ENCODE measurements at regions not wholly inside any gene's neighbourhood (a gene's known extent, or its start where the extent isn't known, plus 50 kb on each side); places are given as distances from the start of the nearest gene placed in this dataset. TPM values are rescaled to one million over a fixed set of nuclear protein-coding genes. Genes with fewer than 3 reads are reported as not detected.

DNA sequence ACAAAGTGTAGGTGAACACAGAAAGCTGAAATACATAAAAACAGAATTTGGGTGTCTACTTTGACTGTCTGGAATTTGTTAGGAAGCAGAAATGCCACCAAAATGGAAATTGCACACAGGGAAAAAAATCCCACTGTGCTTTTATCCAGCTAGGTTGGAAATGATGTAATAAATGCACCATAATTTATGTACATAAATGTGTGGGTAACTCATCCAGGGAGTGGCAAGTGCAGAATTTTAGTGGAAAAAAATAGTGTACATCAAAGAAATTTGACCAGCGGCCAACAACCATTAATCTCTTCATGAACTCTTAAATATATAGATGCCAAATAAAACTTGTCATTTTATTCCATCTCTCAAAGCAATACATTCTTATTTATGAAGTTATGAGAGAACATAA, 105.6 kb downstream of the LLPH start:
- no peak for TF ChIP-seq CTCF (conservative IDR thresholded peaks at IDR 0.05)
- no peak overlapping the region for H3K27ac ChIP-seq (ENCODE audit: low read depth, low read length)
- no peak for DNase-seq
- no peaks in the 10 kb centered on the region for H3K4me1 ChIP-seq (ENCODE audit: control insufficient read depth, insufficient read depth, low read length)
- H3K36me3 ChIP-seq (ENCODE audit: control insufficient read depth, insufficient read depth, low read length), result no peaks in the 10 kb centered on the region
- Mint-ChIP-seq H3K4me3 (no peak overlapping the region), H3K27me3 (ENCODE audit: insufficient read depth) (no peaks in the 10 kb centered on the region), H3K36me3 (ENCODE audit: low read depth) (no peaks in the 10 kb centered on the region), H3K27ac (no peak overlapping the region), H3K9me3 (peaks cover 1% of the 10 kb centered on the region), H3K4me1 (no peaks in the 10 kb centered on the region)
- no peak overlapping the region for H3K9ac ChIP-seq (ENCODE audit: extremely low read depth, low read length, poor library complexity, severe bottlenecking)
- H3K9me3 ChIP-seq (ENCODE audit: control insufficient read depth, low read length), result no peaks in the 10 kb centered on the region
- no peaks in the 10 kb centered on the region for H3K27me3 ChIP-seq (ENCODE audit: control insufficient read depth, insufficient read depth, low read length, poor library complexity, severe bottlenecking)
- H3K4me3 ChIP-seq (ENCODE audit: low read length), result no peak overlapping the region
- WGBS, 2 experiments (ENCODE audit: insufficient coverage in 1 of 2, insufficient read length in 1 of 2), result 86% methylated on average over 1 of the region's 1 CpG; no CpG with 5 or more reads in 1 of the 2 experiments

DNA sequence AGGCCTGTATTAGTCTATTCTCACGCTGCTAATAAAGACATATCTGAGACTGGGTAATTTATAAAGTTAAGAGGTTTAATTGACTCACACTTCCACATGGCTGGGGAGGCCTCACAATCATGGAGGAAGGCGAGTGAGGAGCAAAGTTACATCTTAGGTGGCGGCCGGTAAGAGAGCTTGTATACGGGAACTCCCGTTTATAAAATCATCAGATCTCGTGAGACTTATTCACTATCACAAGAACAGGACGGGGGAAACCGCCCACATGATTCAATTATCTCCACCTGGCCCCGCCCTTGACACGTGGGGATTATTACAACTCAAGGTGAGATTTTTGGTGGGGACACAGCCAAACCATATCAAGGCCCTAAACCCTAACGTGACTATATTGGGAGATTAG, 110.1 kb downstream of the LLPH start:
- no peak for TF ChIP-seq CTCF (conservative IDR thresholded peaks at IDR 0.05)
- H3K4me3 ChIP-seq (ENCODE audit: low read length), result no peak overlapping the region
- H3K27ac ChIP-seq (ENCODE audit: low read depth, low read length), result no peak overlapping the region
- Mint-ChIP-seq H3K9me3 (peaks cover 1% of the 10 kb centered on the region), H3K27ac (no peak overlapping the region), H3K27me3 (ENCODE audit: insufficient read depth) (no peaks in the 10 kb centered on the region), H3K4me3 (no peak overlapping the region), H3K4me1 (no peaks in the 10 kb centered on the region), H3K36me3 (ENCODE audit: low read depth) (no peaks in the 10 kb centered on the region)
- H3K9ac ChIP-seq (ENCODE audit: extremely low read depth, low read length, poor library complexity, severe bottlenecking), result no peak overlapping the region
- no peaks in the 10 kb centered on the region for H3K4me1 ChIP-seq (ENCODE audit: control insufficient read depth, insufficient read depth, low read length)
- no peak for DNase-seq
- H3K36me3 ChIP-seq (ENCODE audit: control insufficient read depth, insufficient read depth, low read length), result no peaks in the 10 kb centered on the region
- H3K27me3 ChIP-seq (ENCODE audit: control insufficient read depth, insufficient read depth, low read length, poor library complexity, severe bottlenecking), result no peaks in the 10 kb centered on the region
- H3K9me3 ChIP-seq (ENCODE audit: control insufficient read depth, low read length), result no peaks in the 10 kb centered on the region
- WGBS, 2 experiments (ENCODE audit: insufficient coverage in 1 of 2, insufficient read length in 1 of 2), result 93 to 98% methylated on average over 5 to 12 of the region's 12 CpGs

DNA sequence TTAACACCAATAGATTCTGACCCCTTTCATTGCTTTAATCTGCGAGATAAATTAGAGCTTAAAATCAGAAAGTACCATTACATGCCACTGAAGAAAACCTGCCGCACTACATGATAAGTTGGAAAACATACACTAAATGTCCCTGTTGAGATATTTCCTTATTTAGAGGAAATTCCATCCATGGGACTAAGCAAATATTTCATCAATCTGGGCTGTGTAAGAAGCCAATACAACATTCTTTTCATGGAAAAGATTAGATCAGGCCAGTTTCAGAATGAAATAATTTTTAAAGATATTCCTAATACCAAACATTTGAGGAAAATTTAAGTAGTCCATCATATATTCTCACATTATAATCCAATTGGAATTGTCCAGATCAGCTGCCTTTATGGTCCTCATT, 112.8 kb downstream of the LLPH start:
- Histone ChIP-seq H3K27me3 (ENCODE audit: control insufficient read depth, insufficient read depth, low read length, poor library complexity, severe bottlenecking) (no peaks in the 10 kb centered on the region), H3K9me3 (ENCODE audit: control insufficient read depth, low read length) (no peaks in the 10 kb centered on the region), H3K36me3 (ENCODE audit: control insufficient read depth, insufficient read depth, low read length) (no peaks in the 10 kb centered on the region), H3K27ac (ENCODE audit: low read depth, low read length) (no peak overlapping the region), H3K4me1 (ENCODE audit: control insufficient read depth, insufficient read depth, low read length) (no peaks in the 10 kb centered on the region), H3K4me3 (ENCODE audit: low read length) (no peak overlapping the region), H3K9ac (ENCODE audit: extremely low read depth, low read length, poor library complexity, severe bottlenecking) (no peak overlapping the region)
- no peaks in the 10 kb centered on the region for H3K36me3 Mint-ChIP-seq (ENCODE audit: low read depth)
- H3K27ac Mint-ChIP-seq, result no peak overlapping the region
- DNase-seq, result no peak
- H3K4me3 Mint-ChIP-seq, result no peak overlapping the region
- H3K9me3 Mint-ChIP-seq, result peaks cover 1% of the 10 kb centered on the region
- H3K27me3 Mint-ChIP-seq (ENCODE audit: insufficient read depth), result no peaks in the 10 kb centered on the region
- no peak for TF ChIP-seq CTCF (conservative IDR thresholded peaks at IDR 0.05)
- H3K4me1 Mint-ChIP-seq, result peaks cover 4% of the 10 kb centered on the region
- WGBS, 2 experiments (ENCODE audit: insufficient coverage in 1 of 2, insufficient read length in 1 of 2), result 94 to 100% methylated on average over 2 of the region's 2 CpGs

Small RNA genes in the stretch of these regions (microRNA-seq; reads per million reads assigned to microRNA genes)
- gene MIR6074 (ENCODE audit: borderline microRNAs expressed), result not detected

Data from endodermal cell (in vitro differentiated cells).